DLD1 (cell line): ENCODE measurements at regions not wholly inside any gene's neighbourhood (a gene's known extent, or its start where the extent isn't known, plus 50 kb on each side); places are given as distances from the start of the nearest gene placed in this dataset.

Experiments used
- in situ Hi-C: cut with HindIII; loops from 2 replicates; pipeline ENCODE4 v1.10.0; 2017; ENCODE audit warnings: low sequenced_read_pairs

DNA sequence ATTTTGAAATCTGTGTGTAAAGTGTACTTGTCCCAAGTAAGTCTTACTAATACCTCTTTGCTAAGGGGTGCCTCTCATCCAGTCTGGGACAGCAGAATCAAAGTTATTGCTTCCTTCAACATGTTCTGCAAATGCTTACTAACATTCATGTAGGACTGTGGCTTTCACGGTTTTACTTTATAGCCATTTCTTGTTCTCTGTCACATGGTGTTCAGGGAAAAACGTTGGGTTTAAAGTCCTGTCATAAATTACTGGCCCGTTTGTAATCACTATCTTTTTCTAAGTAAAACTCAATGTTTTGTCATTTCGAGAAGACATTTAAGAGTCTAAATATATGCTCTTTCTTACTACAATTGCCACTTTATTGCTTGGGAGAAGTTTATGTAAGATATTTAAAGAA lies 321.1 kb downstream of the STIM2 start:
- in situ Hi-C loops = no loop called here

DNA sequence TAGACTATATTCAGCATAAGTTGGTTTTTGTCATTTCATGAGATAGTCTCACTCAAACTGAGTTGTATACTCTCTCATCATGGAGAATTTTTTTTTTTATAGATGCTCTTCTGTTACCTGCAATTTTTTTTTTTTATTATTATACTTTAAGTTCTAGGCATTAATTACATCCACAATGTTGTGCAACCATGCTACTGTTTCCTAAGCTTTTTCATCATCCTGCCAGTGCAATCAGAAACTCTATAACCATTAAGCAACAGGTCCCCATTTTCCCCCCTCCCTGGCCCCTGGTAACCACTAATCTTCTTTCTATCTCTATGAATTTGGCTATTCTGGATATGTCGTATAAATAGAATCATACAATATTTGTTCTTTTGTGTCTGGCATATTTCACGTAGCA lies 321.6 kb downstream of the STIM2 start:
- in situ Hi-C loops = no loop called here

DNA sequence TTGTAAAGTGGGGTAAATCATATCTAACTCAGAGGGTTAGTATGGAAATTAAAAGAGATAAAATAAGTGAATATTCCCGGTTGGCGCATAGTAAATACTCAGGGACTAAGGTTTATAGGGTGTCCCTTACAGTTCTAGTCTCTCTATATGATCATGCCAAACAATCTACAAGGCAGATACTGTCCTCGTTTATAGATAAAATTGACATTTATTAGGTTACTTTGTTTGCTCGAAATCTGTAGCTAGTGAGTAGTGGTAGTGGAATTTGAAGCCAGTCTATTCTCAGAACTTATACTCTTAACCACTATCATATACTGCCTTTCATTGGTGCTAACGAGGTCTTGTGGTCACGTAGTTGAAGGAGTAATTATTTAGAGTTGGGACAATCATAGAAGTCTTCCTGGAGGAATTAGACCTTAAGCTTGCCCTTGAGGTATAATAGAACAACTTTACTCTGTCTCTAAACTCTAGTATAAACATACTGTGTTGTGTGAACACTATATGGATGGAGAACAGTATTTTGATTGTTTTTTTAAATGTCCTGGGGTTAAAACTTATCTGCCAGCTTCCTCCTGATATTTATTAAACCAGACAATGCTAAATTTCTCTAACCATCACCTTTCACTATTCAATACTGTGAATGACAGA lies 324.0 kb downstream of the STIM2 start:
- in situ Hi-C loops = no loop called here

- in situ Hi-C loops = no loop called here
Measured at GRCh38 chr4:27186710-27187109, 326.1 kb downstream of the STIM2 start.

GRCh38 chr4:27187786-27188185 lies 327.1 kb downstream of the STIM2 start:
- in situ Hi-C loops = no loop called here

GRCh38 chr4:27189683-27190082 lies 329.0 kb downstream of the STIM2 start:
- in situ Hi-C loops = no loop called here

GRCh38 chr4:27191592-27191991 lies 331.0 kb downstream of the STIM2 start:
- in situ Hi-C loops = no loop called here

DNA sequence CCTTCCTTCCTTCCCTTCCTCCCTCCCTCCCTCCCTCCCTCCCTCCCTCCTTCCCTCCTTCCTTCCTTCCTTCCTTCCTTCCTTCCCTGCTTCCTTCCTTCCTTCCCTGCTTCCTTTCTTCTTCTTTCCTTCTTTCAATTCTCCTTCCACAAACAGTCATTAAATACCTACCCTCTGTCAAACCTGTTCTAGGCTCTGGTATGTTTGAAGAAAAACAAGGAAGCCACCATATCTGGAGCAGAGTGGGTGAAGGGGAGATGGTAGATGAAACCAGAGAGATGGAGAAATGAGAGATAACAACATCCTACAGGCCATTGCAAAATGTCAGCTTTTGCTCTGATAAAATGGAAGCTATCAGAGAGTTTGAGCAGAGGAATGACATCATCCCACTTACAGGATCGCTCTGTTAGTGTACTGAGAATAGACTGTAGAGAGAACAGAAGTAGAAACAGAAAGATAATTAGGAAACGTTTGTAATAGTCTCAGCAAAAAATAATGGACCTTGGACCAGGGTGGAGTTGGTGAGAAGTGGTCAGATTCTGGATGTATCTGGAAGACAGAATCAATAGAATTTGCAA lies 334.0 kb downstream of the STIM2 start:
- in situ Hi-C loops = no loop called here

GRCh38 chr4:27198246-27198645 lies 337.6 kb downstream of the STIM2 start:
- in situ Hi-C loops = no loop called here

DNA sequence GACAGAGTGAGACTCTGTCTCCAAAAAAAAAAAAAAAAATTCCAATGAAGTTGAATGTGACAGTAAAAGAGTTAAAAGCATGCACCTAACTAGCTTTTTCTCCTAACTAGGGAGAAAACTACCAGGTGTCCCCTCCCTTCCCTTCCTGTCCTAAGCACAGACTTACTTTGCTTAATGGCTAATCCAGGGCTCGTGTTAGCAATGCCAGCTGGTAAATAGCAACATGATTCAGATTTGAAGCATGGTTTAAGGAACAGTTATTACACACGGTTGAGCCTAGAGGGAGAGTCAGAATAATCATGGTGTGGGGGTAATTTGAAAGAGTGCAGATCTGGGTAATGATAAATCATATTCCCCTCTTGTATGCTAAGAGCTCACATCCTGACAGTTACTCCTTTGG lies 338.3 kb downstream of the STIM2 start:
- in situ Hi-C loops = no loop called here

DNA sequence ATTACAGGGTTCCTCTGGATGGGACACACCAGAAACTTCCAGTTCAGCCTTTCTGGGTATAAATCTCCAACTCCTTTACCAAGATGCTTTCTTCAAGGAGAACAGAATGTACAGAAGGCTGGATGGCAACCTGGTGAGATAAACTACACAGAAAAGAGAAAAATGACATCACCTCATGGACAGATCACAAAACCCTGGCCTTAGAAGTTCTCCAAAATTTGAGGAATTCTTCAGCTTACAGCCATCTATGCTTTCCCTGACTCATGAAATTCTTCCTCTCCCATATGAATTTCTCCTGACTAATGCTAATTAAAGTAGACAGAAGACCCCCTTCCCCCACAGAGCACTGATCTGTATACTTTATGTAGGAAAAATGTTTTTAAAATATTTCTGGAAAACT lies 345.4 kb downstream of the STIM2 start:
- in situ Hi-C loops = no loop called here

GRCh38 chr4:27210956-27211355 lies 350.3 kb downstream of the STIM2 start:
- in situ Hi-C loops = no loop called here

GRCh38 chr4:27214010-27214409 lies 353.4 kb downstream of the STIM2 start:
- in situ Hi-C loops = no loop called here

DNA sequence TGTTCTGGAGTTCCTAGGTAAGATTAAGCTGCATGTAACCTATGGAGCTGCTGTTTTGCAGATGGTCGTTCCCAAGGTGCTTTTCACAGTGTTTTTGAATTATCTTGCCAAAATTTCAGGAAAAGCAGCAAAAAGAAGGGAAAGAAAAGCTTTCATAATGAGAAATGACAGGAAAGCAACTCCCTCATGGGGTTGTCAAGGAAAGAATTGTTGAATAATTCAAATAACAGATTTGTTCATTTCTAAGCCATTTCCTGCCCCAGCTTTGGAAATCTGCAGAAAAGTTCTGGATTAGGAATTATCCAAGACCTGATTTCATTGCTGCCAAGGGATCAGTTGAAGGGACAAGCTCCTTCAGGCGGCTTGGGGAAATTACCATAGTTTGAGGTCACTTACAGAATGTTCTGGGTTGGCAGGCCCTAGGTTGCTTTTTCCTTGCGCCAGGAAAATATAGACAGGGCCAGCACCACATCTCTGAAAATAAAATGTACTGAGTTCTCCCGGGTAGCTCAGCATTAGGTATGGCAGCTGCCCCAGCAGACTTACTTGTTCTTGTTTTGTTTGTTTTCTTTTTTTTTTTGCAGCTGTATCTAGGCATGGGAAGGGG lies 354.7 kb downstream of the STIM2 start:
- in situ Hi-C loops = no loop called here

DNA sequence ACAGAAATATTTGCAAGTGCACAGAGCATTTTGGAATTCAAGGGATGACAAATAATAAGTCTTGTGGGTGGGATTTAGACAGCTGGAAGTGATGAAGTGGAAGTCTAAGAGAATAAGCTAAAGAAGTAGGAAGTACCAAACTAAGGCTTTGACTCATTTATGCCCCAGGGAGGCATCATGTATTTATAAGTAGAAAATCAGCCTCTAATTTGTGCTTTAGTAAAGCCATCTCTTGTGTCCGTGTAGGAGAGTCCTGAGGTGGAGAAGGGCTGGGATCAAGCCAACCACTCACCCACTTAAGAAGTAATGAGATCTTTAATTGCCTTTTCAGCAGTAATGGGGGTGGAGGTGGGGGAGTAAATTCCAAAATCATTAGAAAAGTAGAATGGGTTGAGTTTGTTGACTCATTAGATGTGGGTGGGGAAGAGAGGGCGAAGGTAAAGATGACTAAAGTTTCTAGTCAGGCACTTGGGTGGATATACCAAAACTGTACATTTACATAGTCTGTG lies 356.7 kb downstream of the STIM2 start:
- in situ Hi-C loops = no loop called here

GRCh38 chr4:27218013-27218412 lies 357.4 kb downstream of the STIM2 start:
- in situ Hi-C loops = no loop called here

DNA sequence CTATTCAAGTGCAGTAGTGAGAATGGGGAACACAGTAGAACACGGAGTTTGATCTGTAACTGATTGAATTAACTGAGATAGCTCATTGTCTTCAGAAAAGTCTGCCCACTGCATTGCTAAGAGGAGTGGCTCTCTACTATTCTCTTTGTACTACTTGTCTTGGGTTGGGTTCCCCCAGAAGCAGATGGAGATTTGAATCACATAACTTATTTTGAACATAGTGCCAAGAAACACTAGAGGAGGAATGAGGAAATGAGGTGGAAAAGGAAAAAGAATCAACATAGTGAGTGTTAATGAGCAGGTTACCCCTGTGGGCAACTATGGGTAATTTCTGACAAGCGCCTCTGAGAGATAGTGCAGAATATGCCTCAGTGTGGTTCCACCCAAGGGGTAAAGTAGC lies 362.7 kb downstream of the STIM2 start:
- in situ Hi-C loops = no loop called here

DNA sequence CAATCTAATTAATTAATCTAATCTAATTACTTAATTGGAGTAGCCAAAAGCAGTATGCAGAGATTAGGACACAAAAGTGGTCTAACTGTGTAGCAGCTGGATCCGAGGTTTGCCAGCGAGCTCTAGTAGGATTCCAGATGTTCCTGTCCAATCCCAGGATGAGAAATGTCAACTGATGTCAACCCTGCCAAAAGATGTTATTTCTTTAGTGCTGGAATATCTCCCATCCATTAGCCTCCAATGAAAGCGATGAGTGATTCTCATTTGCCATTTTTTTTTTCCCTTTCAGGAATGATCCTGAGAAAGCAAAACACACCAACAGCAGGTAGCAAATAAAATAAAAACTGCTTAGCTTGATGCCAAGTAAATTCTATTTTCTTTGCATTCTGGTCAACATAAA lies 372.9 kb downstream of the STIM2 start:
- in situ Hi-C loops = no loop called here

GRCh38 chr4:27234306-27234899 lies 373.8 kb downstream of the STIM2 start:
- in situ Hi-C loops = no loop called here

DNA sequence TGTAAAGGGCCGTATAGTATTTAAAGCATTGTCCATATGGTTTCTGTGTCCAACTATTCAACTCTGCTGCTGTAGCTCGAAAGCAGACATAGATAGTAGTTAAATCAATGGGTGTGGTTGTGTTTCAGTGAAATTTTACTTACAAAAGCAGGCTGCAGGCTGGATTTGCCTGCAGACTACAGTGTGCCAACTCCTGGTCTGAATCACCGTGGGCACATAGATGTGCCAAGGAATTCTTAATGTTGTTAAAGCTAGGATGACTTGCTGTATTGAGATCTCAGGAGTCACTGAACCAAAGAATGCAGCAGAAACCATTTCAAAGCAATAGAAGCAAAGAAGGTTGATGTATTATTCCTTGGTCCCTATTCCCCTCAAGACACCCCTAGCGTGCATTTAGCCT lies 379.0 kb downstream of the STIM2 start:
- in situ Hi-C loops = no loop called here

DNA sequence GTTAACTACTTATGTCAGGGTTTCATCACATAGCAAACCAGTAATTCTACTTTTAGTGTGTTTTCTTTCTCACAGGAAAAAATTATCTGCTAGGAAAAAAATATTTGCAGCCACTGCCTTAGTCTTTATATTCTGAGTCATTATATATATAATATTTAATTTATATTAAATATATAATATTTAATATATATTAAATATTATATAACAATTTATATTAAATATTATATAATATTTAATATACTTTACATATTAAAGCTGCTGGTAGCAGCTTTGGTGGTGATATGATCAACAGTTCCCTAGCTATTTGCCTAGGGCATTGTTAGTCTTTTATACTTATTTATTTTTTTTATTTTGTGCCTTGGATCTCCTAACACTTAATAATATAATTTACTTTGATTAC lies 381.6 kb downstream of the STIM2 start:
- in situ Hi-C loops = no loop called here

DNA sequence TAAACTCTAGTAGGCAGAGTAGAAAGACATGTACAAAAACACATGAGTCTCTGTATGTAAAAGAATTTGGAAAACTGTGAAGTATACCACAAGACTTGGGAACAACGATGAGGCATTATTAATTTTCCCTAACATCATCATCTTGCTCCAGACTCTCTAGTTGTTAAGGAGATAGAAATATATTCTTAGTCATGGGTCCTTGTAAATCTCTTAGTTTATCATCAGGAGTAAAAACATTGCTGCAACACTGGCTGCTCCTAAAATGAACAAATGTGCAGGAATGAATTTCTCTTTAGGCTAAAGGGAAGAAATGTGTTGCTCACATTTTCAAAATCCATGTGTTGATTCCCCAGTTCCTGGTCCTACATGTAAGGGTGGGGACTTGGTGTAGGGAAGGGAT lies 384.6 kb downstream of the STIM2 start:
- in situ Hi-C loops = no loop called here
